ENCODE measurements at regions not wholly inside any gene's neighbourhood (a gene's known extent, or its start where the extent isn't known, plus 50 kb on each side); places are given as distances from the start of the nearest gene placed in this dataset.

DNA sequence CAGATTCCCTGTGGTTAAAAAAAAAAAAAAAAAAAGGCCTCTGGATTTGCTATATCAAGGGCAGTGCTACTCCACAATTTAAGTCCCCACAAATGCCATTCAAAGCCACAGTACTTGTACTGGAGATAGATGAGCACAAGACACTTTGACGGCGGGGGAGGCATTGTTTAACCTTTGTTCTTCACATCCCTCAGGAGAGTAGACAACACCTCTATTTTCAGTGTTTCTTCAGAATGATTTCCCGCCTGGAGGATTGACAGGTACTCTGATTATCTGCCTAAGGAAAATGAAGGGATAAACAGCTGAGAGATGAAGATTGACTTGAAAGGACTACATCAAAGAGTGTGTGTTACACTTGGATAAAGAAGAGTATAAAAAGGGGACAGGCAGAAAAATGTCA lies 58.7 kb downstream of the OTOL1 start:
- no peaks in the 10 kb centered on the region for H3K9me3 ChIP-seq (ENCODE audit: low read depth)
- no peak overlapping the region for H3K4me2 ChIP-seq
- H3K4me1 ChIP-seq = peaks cover 14% of the 10 kb centered on the region
- no peaks in the 10 kb centered on the region for H3F3A ChIP-seq (ENCODE audit: low read depth)
- H3K36me3 Mint-ChIP-seq = no peaks in the 10 kb centered on the region
- no peaks in the 10 kb centered on the region for H3K27me3 Mint-ChIP-seq (ENCODE audit: insufficient read depth, low read depth)
- no peak overlapping the region for H3K9ac ChIP-seq
- no peaks in the 10 kb centered on the region for H3K79me2 ChIP-seq (ENCODE audit: low read depth)
- no peak overlapping the region for H3K27ac Mint-ChIP-seq
- no peak overlapping the region for H2AFZ ChIP-seq (replicated peaks)
- no peaks in the 10 kb centered on the region for H3K27me3 ChIP-seq
- H4K20me1 ChIP-seq (ENCODE audit: low read depth) = no peaks in the 10 kb centered on the region
- H3K36me3 ChIP-seq = no peaks in the 10 kb centered on the region
- DNase-seq (ENCODE audit: low spot score) = peak; percentile 23
- no peak overlapping the region for H3K27ac ChIP-seq
- H3K4me1 Mint-ChIP-seq = peaks cover 35% of the 10 kb centered on the region
- TF ChIP-seq, protein P1, sequence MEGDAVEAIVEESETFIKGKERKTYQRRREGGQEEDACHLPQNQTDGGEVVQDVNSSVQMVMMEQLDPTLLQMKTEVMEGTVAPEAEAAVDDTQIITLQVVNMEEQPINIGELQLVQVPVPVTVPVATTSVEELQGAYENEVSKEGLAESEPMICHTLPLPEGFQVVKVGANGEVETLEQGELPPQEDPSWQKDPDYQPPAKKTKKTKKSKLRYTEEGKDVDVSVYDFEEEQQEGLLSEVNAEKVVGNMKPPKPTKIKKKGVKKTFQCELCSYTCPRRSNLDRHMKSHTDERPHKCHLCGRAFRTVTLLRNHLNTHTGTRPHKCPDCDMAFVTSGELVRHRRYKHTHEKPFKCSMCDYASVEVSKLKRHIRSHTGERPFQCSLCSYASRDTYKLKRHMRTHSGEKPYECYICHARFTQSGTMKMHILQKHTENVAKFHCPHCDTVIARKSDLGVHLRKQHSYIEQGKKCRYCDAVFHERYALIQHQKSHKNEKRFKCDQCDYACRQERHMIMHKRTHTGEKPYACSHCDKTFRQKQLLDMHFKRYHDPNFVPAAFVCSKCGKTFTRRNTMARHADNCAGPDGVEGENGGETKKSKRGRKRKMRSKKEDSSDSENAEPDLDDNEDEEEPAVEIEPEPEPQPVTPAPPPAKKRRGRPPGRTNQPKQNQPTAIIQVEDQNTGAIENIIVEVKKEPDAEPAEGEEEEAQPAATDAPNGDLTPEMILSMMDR (IDR thresholded peaks at IDR 0.05) = no peak
- TF ChIP-seq EZH2phosphoT487 (IDR thresholded peaks at IDR 0.05) (no peak), EZH2 (IDR thresholded peaks at IDR 0.05) (no peak)
- H3K4me3 ChIP-seq = no peak overlapping the region
- no peaks in the 10 kb centered on the region for H3K9me3 Mint-ChIP-seq
- H3K4me3 Mint-ChIP-seq = no peak overlapping the region

DNA sequence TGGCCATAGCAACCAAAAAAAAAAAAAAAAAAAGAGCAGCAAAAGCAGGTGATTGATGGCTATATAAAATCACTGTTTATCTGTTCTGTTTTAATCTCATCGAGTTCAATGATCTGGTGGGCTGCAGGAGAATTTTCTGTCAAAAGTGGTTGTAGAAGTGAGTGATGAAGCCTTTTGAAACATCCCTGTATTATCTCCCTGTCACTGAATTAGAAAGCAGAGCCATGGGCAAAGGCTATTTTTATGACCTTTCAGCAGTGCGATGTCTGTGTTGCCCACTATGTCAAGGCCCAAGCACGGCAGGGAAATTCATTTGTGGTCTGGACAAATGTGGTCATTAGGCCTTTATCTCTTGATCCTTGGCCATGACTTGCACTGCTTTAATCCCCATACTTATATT lies 59.9 kb downstream of the OTOL1 start:
- peaks cover 14% of the 10 kb centered on the region for H3K4me1 ChIP-seq
- no peak overlapping the region for H3K4me3 ChIP-seq
- no peak overlapping the region for H3K9ac ChIP-seq
- no peaks in the 10 kb centered on the region for H3K9me3 ChIP-seq (ENCODE audit: low read depth)
- H3K4me3 Mint-ChIP-seq = no peak overlapping the region
- H3K4me2 ChIP-seq = no peak overlapping the region
- no peaks in the 10 kb centered on the region for H3K36me3 Mint-ChIP-seq
- H4K20me1 ChIP-seq (ENCODE audit: low read depth) = no peaks in the 10 kb centered on the region
- no peaks in the 10 kb centered on the region for H3K9me3 Mint-ChIP-seq
- peaks cover 40% of the 10 kb centered on the region for H3K4me1 Mint-ChIP-seq
- H3F3A ChIP-seq (ENCODE audit: low read depth) = no peaks in the 10 kb centered on the region
- no peak overlapping the region for H3K27ac ChIP-seq
- no peaks in the 10 kb centered on the region for H3K27me3 Mint-ChIP-seq (ENCODE audit: insufficient read depth, low read depth)
- H3K27ac Mint-ChIP-seq = peak overlapping the region; percentile 31
- H3K27me3 ChIP-seq = no peaks in the 10 kb centered on the region
- no peaks in the 10 kb centered on the region for H3K36me3 ChIP-seq
- H2AFZ ChIP-seq (replicated peaks) = no peak overlapping the region
- H3K79me2 ChIP-seq (ENCODE audit: low read depth) = no peaks in the 10 kb centered on the region
- TF ChIP-seq, protein P1 (IDR thresholded peaks at IDR 0.05) = no peak
- TF ChIP-seq EZH2 (IDR thresholded peaks at IDR 0.05) = no peak
- no peak for TF ChIP-seq EZH2phosphoT487 (IDR thresholded peaks at IDR 0.05)
- DNase-seq (ENCODE audit: low spot score) = no peak

DNA sequence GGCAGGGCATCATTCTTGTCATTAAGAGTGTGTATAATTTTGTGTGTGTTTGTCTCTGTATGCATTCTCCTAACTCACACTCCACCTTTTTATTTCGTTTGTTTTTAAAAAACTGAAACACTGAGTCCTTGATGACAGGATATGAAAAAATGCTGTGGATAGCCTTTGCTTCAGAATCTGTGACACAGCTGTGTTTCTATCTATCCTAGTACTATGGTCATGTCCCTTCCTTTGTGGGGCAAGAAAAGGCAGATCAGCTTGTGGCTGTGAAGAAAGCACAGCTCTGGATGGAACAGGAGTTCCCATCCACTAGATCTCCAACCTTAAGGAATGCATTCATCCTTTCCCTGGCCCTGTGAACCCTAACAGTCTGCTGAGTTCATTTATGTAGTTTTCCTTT lies 60.3 kb downstream of the OTOL1 start:
- no peak overlapping the region for H3K9ac ChIP-seq
- Mint-ChIP-seq H3K27me3 (ENCODE audit: insufficient read depth, low read depth) (no peaks in the 10 kb centered on the region), H3K36me3 (no peaks in the 10 kb centered on the region), H3K4me1 (peaks cover 40% of the 10 kb centered on the region), H3K9me3 (no peaks in the 10 kb centered on the region), H3K4me3 (no peak overlapping the region), H3K27ac (no peak overlapping the region)
- H2AFZ ChIP-seq (replicated peaks) = no peak overlapping the region
- no peak overlapping the region for H3K4me2 ChIP-seq
- no peaks in the 10 kb centered on the region for H4K20me1 ChIP-seq (ENCODE audit: low read depth)
- no peak overlapping the region for H3K4me3 ChIP-seq
- H3K9me3 ChIP-seq (ENCODE audit: low read depth) = no peaks in the 10 kb centered on the region
- H3F3A ChIP-seq (ENCODE audit: low read depth) = no peaks in the 10 kb centered on the region
- no peak for TF ChIP-seq EZH2 (IDR thresholded peaks at IDR 0.05)
- TF ChIP-seq, protein P1 (IDR thresholded peaks at IDR 0.05) = no peak
- TF ChIP-seq EZH2phosphoT487 (IDR thresholded peaks at IDR 0.05) = no peak
- H3K27me3 ChIP-seq = no peaks in the 10 kb centered on the region
- no peaks in the 10 kb centered on the region for H3K79me2 ChIP-seq (ENCODE audit: low read depth)
- DNase-seq (ENCODE audit: low spot score) = no peak
- H3K4me1 ChIP-seq = peaks cover 14% of the 10 kb centered on the region
- no peaks in the 10 kb centered on the region for H3K36me3 ChIP-seq
- no peak overlapping the region for H3K27ac ChIP-seq
